ENCODE measurements at regions not wholly inside any gene's neighbourhood (a gene's known extent, or its start where the extent isn't known, plus 50 kb on each side); places are given as distances from the start of the nearest gene placed in this dataset.

DNA sequence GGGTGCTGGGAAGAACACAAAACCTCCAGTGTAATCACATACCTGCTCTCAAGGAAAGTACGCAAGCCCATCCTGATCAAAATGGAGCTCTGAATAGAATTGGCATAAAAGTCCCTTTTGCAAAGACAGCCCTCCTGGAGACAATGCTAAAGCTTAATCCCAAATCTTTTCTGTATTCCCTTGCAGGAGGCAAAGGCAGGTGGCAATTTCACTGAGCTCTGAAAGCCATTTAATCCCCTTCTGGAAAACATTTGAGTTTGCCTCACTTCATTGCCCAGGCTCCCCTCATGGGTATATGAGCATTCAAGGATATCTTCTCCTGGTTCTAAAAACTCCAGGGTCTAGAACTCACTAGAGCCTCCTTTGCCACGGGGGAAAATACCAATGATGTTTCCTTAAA is 310.2 kb upstream of the CNR1 start:
- no peak overlapping the region for H3K4me3 ChIP-seq (replicated peaks; ENCODE audit: insufficient read depth, low read length)
- TF ChIP-seq, protein P1, sequence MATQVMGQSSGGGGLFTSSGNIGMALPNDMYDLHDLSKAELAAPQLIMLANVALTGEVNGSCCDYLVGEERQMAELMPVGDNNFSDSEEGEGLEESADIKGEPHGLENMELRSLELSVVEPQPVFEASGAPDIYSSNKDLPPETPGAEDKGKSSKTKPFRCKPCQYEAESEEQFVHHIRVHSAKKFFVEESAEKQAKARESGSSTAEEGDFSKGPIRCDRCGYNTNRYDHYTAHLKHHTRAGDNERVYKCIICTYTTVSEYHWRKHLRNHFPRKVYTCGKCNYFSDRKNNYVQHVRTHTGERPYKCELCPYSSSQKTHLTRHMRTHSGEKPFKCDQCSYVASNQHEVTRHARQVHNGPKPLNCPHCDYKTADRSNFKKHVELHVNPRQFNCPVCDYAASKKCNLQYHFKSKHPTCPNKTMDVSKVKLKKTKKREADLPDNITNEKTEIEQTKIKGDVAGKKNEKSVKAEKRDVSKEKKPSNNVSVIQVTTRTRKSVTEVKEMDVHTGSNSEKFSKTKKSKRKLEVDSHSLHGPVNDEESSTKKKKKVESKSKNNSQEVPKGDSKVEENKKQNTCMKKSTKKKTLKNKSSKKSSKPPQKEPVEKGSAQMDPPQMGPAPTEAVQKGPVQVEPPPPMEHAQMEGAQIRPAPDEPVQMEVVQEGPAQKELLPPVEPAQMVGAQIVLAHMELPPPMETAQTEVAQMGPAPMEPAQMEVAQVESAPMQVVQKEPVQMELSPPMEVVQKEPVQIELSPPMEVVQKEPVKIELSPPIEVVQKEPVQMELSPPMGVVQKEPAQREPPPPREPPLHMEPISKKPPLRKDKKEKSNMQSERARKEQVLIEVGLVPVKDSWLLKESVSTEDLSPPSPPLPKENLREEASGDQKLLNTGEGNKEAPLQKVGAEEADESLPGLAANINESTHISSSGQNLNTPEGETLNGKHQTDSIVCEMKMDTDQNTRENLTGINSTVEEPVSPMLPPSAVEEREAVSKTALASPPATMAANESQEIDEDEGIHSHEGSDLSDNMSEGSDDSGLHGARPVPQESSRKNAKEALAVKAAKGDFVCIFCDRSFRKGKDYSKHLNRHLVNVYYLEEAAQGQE (IDR thresholded peaks at IDR 0.05; ENCODE audit: insufficient replicate concordance, low read depth): no peak
- TF ChIP-seq POLR2AphosphoS5 (IDR thresholded peaks at IDR 0.05; ENCODE audit: low read depth): no peak
- TF ChIP-seq GABPA (IDR thresholded peaks at IDR 0.05; ENCODE audit: low read depth): no peak
- TF ChIP-seq, protein P2, sequence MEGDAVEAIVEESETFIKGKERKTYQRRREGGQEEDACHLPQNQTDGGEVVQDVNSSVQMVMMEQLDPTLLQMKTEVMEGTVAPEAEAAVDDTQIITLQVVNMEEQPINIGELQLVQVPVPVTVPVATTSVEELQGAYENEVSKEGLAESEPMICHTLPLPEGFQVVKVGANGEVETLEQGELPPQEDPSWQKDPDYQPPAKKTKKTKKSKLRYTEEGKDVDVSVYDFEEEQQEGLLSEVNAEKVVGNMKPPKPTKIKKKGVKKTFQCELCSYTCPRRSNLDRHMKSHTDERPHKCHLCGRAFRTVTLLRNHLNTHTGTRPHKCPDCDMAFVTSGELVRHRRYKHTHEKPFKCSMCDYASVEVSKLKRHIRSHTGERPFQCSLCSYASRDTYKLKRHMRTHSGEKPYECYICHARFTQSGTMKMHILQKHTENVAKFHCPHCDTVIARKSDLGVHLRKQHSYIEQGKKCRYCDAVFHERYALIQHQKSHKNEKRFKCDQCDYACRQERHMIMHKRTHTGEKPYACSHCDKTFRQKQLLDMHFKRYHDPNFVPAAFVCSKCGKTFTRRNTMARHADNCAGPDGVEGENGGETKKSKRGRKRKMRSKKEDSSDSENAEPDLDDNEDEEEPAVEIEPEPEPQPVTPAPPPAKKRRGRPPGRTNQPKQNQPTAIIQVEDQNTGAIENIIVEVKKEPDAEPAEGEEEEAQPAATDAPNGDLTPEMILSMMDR (IDR thresholded peaks at IDR 0.05; ENCODE audit: insufficient read depth, low read length): no peak
- no peak for TF ChIP-seq SPI1 (IDR thresholded peaks at IDR 0.05; ENCODE audit: borderline replicate concordance, low read depth)
- H3K27me3 ChIP-seq (ENCODE audit: insufficient read depth, poor library complexity, severe bottlenecking): no peaks in the 10 kb centered on the region
- no peak overlapping the region for H3K27ac ChIP-seq (replicated peaks)
- DNase-seq (ENCODE audit: low read depth in 1 of 2, low spot score in 1 of 2): no peak

DNA sequence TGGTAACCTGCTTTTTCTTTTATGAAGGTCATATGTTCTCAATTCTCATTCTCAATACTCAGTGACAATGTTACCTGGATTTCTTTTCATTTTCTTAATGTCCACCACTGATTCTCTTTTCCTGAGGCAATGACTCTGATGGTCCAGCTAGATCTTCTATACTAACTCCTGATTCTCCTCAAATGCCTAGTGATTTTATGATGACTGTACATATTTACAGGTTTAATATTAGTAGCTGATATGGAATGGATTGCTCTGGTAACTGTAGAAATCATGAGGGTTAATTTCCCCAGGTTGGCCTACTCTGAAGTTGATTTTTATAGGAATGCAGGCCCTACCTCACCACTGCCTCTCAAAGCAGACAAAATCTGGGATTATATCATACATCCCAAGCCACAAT is 308.6 kb upstream of the CNR1 start:
- no peak for TF ChIP-seq POLR2AphosphoS5 (IDR thresholded peaks at IDR 0.05; ENCODE audit: low read depth)
- no peak for TF ChIP-seq SPI1 (IDR thresholded peaks at IDR 0.05; ENCODE audit: borderline replicate concordance, low read depth)
- TF ChIP-seq, protein P2 (IDR thresholded peaks at IDR 0.05; ENCODE audit: insufficient read depth, low read length): no peak
- TF ChIP-seq, protein P1 (IDR thresholded peaks at IDR 0.05; ENCODE audit: insufficient replicate concordance, low read depth): no peak
- no peak for TF ChIP-seq GABPA (IDR thresholded peaks at IDR 0.05; ENCODE audit: low read depth)
- no peak overlapping the region for H3K27ac ChIP-seq (replicated peaks)
- no peak for DNase-seq (ENCODE audit: low read depth in 1 of 2, low spot score in 1 of 2)
- H3K27me3 ChIP-seq (ENCODE audit: insufficient read depth, poor library complexity, severe bottlenecking): no peaks in the 10 kb centered on the region
- no peak overlapping the region for H3K4me3 ChIP-seq (replicated peaks; ENCODE audit: insufficient read depth, low read length)

DNA sequence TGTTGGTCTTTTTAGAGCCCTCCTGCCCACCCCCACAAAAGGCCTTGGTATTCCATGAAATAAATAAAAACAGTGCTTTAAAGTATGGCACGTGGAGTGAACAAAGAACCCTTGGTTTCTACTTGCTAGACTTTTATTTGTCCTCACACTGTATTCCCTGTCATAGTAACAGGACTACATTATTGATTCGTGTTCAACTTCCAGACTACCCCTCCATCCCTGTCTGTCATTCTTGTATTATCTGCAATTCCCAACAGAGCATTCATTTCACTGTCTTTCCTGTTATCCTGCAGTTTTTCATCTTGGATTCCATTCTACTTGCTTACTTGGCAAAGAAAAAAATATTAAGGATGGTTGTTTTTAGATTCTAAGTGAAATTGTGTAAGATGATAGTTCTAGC is 307.4 kb upstream of the CNR1 start:
- no peaks in the 10 kb centered on the region for H3K27me3 ChIP-seq (ENCODE audit: insufficient read depth, poor library complexity, severe bottlenecking)
- no peak overlapping the region for H3K4me3 ChIP-seq (replicated peaks; ENCODE audit: insufficient read depth, low read length)
- no peak overlapping the region for H3K27ac ChIP-seq (replicated peaks)
- no peak for DNase-seq (ENCODE audit: low read depth in 1 of 2, low spot score in 1 of 2)
- TF ChIP-seq SPI1 (IDR thresholded peaks at IDR 0.05; ENCODE audit: borderline replicate concordance, low read depth): no peak
- no peak for TF ChIP-seq POLR2AphosphoS5 (IDR thresholded peaks at IDR 0.05; ENCODE audit: low read depth)
- TF ChIP-seq GABPA (IDR thresholded peaks at IDR 0.05; ENCODE audit: low read depth): no peak
- TF ChIP-seq, protein P1 (IDR thresholded peaks at IDR 0.05; ENCODE audit: insufficient replicate concordance, low read depth): no peak
- TF ChIP-seq, protein P2 (IDR thresholded peaks at IDR 0.05; ENCODE audit: insufficient read depth, low read length): no peak
